ENCODE measurements at regions not wholly inside any gene's neighbourhood (a gene's known extent, or its start where the extent isn't known, plus 50 kb on each side); places are given as distances from the start of the nearest gene placed in this dataset.

DNA sequence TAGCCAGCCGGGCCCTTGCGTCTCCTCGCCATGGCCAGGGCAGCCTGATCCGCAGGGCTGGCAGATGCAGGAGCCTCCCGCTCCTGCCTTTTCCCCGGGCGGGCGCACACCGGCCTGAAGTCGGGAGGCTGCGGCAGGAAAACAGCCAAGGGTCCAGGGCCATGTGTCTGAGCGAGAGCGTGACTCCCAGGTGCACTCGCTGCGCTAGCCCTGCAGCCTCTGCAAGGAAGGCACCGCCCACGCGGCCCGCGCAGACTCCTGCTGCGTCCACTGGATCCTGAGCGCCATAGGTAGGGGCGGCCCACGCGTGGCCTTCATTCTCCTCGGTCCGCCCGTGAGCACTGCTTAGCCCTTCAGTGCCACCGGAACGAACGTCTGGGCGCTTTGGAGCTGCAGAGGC, 379.9 kb downstream of the TRAM1L1 start:
- DNase-seq (ENCODE audit: low spot score) = no peak
- no peak for TF ChIP-seq CTCF (IDR thresholded peaks at IDR 0.05; ENCODE audit: poor library complexity, severe bottlenecking)
- Histone ChIP-seq H3K9me3 (ENCODE audit: severe bottlenecking) (no peaks in the 10 kb centered on the region), H3K4me3 (ENCODE audit: severe bottlenecking) (no peak overlapping the region), H3K27me3 (ENCODE audit: insufficient read depth, poor library complexity, severe bottlenecking) (no peaks in the 10 kb centered on the region), H3K4me1 (ENCODE audit: insufficient read depth, poor library complexity, severe bottlenecking) (no peaks in the 10 kb centered on the region), H3K36me3 (ENCODE audit: low read depth) (no peaks in the 10 kb centered on the region), H3K27ac (ENCODE audit: poor library complexity, severe bottlenecking) (no peak overlapping the region)
- no peak for ATAC-seq (ENCODE audit: low read depth)

DNA sequence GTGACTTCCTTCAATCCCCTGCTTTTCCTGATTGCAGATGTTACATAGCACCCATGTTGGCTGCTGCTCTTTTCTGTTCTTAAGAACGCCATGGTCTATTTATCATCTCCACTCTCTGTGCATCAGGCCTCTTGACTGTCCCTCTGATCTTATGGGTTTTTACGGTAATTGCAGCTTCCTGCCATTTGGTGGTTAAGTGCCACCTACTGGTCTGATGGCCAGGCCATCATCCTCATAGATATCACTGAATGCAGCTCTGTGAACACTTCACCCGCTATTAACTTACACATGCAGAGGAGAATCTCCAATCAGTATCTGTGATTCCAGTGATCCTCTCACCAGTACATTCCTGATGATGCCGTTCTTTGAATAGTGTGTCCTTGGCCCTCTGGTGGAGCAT, 382.4 kb downstream of the TRAM1L1 start:
- TF ChIP-seq CTCF (IDR thresholded peaks at IDR 0.05; ENCODE audit: poor library complexity, severe bottlenecking) = no peak
- DNase-seq (ENCODE audit: low spot score) (no peak), ATAC-seq (ENCODE audit: low read depth) (0 out of 3 replicates have a peak, but pooled peaks have one; percentile 21)
- H3K4me1 ChIP-seq (ENCODE audit: insufficient read depth, poor library complexity, severe bottlenecking) = no peaks in the 10 kb centered on the region
- H3K27me3 ChIP-seq (ENCODE audit: insufficient read depth, poor library complexity, severe bottlenecking) = no peaks in the 10 kb centered on the region
- peaks cover 2% of the 10 kb centered on the region for H3K9me3 ChIP-seq (ENCODE audit: severe bottlenecking)
- H3K27ac ChIP-seq (ENCODE audit: poor library complexity, severe bottlenecking) = no peak overlapping the region
- no peaks in the 10 kb centered on the region for H3K36me3 ChIP-seq (ENCODE audit: low read depth)
- no peak overlapping the region for H3K4me3 ChIP-seq (ENCODE audit: severe bottlenecking)

GRCh38 chr4:116688536-116688935, 396.8 kb downstream of the TRAM1L1 start:
- no peak for ATAC-seq (ENCODE audit: low read depth)
- TF ChIP-seq CTCF (IDR thresholded peaks at IDR 0.05; ENCODE audit: poor library complexity, severe bottlenecking) = no peak
- Histone ChIP-seq H3K4me1 (ENCODE audit: insufficient read depth, poor library complexity, severe bottlenecking) (no peaks in the 10 kb centered on the region), H3K27ac (ENCODE audit: poor library complexity, severe bottlenecking) (no peak overlapping the region), H3K9me3 (ENCODE audit: severe bottlenecking) (no peaks in the 10 kb centered on the region), H3K36me3 (ENCODE audit: low read depth) (no peaks in the 10 kb centered on the region), H3K27me3 (ENCODE audit: insufficient read depth, poor library complexity, severe bottlenecking) (no peaks in the 10 kb centered on the region), H3K4me3 (ENCODE audit: severe bottlenecking) (no peak overlapping the region)
- no peak for DNase-seq (ENCODE audit: low spot score)

DNA sequence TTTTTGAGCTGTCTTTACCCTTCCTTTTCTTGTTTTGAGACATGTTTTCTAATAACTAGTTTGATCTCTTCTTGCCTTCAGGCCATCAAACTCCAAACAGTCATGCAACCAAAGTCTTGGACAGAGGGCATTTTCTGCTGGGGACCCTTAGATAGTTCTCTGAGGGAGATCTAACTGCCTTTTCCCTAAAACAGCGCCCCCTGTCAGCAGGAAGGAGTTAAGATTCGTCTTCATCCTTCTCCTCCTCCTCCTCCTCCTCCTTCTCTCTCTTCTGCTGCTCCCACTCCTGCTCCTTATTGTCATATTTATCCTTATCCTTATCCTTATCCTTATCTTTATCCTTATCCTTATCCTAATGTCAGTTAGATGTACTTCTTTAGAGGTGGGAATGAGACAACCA, 417.2 kb downstream of the TRAM1L1 start:
- H3K4me3 ChIP-seq (ENCODE audit: severe bottlenecking) = no peak overlapping the region
- ATAC-seq (ENCODE audit: low read depth) (no peak), DNase-seq (ENCODE audit: low spot score) (no peak)
- H3K36me3 ChIP-seq (ENCODE audit: low read depth) = no peaks in the 10 kb centered on the region
- no peaks in the 10 kb centered on the region for H3K9me3 ChIP-seq (ENCODE audit: severe bottlenecking)
- no peak overlapping the region for H3K27ac ChIP-seq (ENCODE audit: poor library complexity, severe bottlenecking)
- TF ChIP-seq CTCF (IDR thresholded peaks at IDR 0.05; ENCODE audit: poor library complexity, severe bottlenecking) = peak; percentile 14
- no peaks in the 10 kb centered on the region for H3K4me1 ChIP-seq (ENCODE audit: insufficient read depth, poor library complexity, severe bottlenecking)
- H3K27me3 ChIP-seq (ENCODE audit: insufficient read depth, poor library complexity, severe bottlenecking) = no peaks in the 10 kb centered on the region

DNA sequence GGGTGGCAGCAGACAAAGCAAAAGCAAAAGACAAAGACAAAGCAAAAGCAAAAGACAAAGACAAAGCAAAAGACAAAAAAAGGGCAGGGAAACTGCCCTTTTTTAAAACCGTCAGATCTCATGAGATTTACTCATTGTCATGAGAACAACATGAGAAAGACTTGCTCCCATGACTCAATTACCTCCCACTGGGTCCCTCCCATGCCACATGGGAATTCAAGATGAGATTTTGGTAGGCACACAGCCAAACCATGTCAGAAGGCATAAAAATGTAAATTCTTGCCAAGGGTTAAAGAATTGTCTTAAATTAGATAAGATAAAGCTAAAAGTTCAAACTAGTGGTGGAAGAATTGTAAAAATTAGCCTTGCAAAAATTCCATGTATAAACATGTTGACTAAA, 419.7 kb downstream of the TRAM1L1 start:
- Histone ChIP-seq H3K4me3 (ENCODE audit: severe bottlenecking) (no peak overlapping the region), H3K36me3 (ENCODE audit: low read depth) (no peaks in the 10 kb centered on the region), H3K9me3 (ENCODE audit: severe bottlenecking) (no peaks in the 10 kb centered on the region), H3K4me1 (ENCODE audit: insufficient read depth, poor library complexity, severe bottlenecking) (no peaks in the 10 kb centered on the region), H3K27me3 (ENCODE audit: insufficient read depth, poor library complexity, severe bottlenecking) (no peaks in the 10 kb centered on the region), H3K27ac (ENCODE audit: poor library complexity, severe bottlenecking) (no peak overlapping the region)
- no peak for ATAC-seq (ENCODE audit: low read depth)
- no peak for TF ChIP-seq CTCF (IDR thresholded peaks at IDR 0.05; ENCODE audit: poor library complexity, severe bottlenecking)
- DNase-seq (ENCODE audit: low spot score) = no peak
